Adrenal gland (tissue), 5 donors: ENCODE measurements at regions not wholly inside any gene's neighbourhood (a gene's known extent, or its start where the extent isn't known, plus 50 kb on each side); places are given as distances from the start of the nearest gene placed in this dataset.

Experiments used
- POLR2A ChIP-seq, 2 donors: fragments of 450-650 bp; IDR thresholded peaks; one replicate each; pipeline ENCODE4 v1.6.1; 2017; ENCODE audit warnings: antibody characterized with exemption in 2 of 2, mild to moderate bottlenecking in 2 of 2, moderate library complexity in 1 of 2
- TF ChIP-seq, protein P1 (sequence below), 6 experiments: fragments of 450-650 bp in 4 of 6; fragments of 200-600 bp in 2 of 6; sonication (generic) in 1 of 6; IDR thresholded peaks; 1 replicate in 5 of 6; 2 replicates in 1 of 6; pipeline versions ENCODE4 v1.5.1 to v1.8.0; 2016 to 2021; ENCODE audit warnings: antibody characterized with exemption in 6 of 6, mild to moderate bottlenecking in 2 of 6, moderate library complexity in 1 of 6
- donor health status: DM: no; HTN: no; CAD: no.

DNA sequence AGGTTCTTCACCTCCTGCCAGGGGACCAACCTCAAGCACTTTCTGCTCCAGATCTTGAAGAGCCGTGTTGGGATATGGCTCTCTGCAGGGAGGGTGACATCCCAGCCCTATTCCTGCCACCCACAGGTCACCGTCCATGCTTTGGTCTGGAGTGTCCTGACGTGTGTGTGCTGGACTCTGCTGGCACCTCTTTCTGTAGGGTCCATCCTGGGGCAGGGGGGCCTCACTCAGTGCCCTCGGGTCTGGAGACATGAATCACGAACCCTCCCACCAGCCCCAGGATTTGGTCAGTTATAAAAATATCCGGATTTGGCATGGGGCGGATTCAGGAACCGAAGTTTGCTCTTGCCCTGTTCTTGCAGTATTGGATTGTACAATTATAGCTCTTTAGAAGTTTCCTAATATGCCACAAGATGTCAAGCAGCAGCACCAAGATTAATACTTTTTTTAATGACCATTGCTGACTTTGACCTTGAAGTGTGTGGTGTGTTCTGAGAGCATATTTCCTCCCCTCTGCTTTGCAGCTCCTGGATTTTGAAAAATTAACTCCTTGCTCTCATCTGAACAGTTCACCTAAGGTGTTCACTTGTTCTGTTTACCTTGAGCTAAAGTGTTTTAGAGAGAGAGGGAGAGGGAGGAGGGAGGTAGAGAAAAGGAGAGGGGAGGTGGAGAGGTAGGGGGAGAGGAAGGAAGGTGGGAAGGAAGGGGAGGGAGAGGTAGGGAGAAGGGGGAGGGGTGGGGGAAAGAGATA lies 95.4 kb upstream of the SHH start:
- TF ChIP-seq, protein P1, sequence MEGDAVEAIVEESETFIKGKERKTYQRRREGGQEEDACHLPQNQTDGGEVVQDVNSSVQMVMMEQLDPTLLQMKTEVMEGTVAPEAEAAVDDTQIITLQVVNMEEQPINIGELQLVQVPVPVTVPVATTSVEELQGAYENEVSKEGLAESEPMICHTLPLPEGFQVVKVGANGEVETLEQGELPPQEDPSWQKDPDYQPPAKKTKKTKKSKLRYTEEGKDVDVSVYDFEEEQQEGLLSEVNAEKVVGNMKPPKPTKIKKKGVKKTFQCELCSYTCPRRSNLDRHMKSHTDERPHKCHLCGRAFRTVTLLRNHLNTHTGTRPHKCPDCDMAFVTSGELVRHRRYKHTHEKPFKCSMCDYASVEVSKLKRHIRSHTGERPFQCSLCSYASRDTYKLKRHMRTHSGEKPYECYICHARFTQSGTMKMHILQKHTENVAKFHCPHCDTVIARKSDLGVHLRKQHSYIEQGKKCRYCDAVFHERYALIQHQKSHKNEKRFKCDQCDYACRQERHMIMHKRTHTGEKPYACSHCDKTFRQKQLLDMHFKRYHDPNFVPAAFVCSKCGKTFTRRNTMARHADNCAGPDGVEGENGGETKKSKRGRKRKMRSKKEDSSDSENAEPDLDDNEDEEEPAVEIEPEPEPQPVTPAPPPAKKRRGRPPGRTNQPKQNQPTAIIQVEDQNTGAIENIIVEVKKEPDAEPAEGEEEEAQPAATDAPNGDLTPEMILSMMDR (IDR thresholded peaks at IDR 0.05): no peak
- no peak for TF ChIP-seq POLR2A (IDR thresholded peaks at IDR 0.05)
